PC-9 (cell line): ENCODE measurements at regions not wholly inside any gene's neighbourhood (a gene's known extent, or its start where the extent isn't known, plus 50 kb on each side); places are given as distances from the start of the nearest gene placed in this dataset.

Experiments used
- CTCF ChIP-seq: fragments of 200-600 bp; sonication (generic); conservative IDR thresholded peaks from 2 replicates; pipeline ENCODE4 v1.6.1; 2017; ENCODE audit warnings: mixed run types, antibody characterized with exemption, mild to moderate bottlenecking, moderate library complexity
- EZH2 ChIP-seq: fragments of 200-600 bp; sonication (generic); IDR thresholded peaks from 2 replicates; pipeline ENCODE4 v1.8.0; 2017; ENCODE audit warnings: antibody characterized with exemption, low read depth

DNA sequence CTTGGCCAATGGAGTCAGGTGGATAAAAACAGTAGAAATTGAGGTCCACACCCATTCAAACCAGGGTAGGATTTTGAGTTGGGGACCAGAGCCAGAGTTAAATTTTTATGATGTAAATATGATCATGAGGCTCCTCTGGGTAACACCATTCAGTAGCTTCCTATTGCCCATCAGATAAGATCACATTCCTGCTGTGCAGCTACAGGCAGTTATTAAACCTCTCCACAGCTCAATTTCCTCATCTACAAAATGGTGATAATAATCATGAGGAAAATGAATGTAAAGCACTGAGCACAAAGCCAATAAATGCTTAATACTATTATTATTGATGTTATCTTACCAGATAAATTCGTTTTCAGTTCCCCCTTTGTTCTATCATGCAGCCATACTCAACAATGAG lies 432.0 kb downstream of the CAAP1 start:
- TF ChIP-seq CTCF (no peak), EZH2 (no peak)
